Progenitor cell of endocrine pancreas (in vitro differentiated cells): ENCODE measurements at regions not wholly inside any gene's neighbourhood (a gene's known extent, or its start where the extent isn't known, plus 50 kb on each side); places are given as distances from the start of the nearest gene placed in this dataset.

Experiments
- DNase-seq: peaks from one replicate; pipeline ENCODE4 v3.0.0; 2021; ENCODE audit warnings: low spot score; ENCODE audit not compliant: unreplicated experiment
- H3K27ac Mint-ChIP-seq: 2 replicates; pipeline ENCODE4 v1.8.0; 2021; ENCODE audit warnings: mild to moderate bottlenecking, moderate library complexity, mixed read lengths
- H3K27me3 Mint-ChIP-seq: 2 replicates; pipeline ENCODE4 v1.8.0; 2021; ENCODE audit warnings: mixed read lengths
- H3K36me3 Mint-ChIP-seq: 2 replicates; pipeline ENCODE4 v1.8.0; 2022; ENCODE audit warnings: mixed read lengths; ENCODE audit not compliant: insufficient read depth
- H3K4me1 Mint-ChIP-seq: 2 replicates; pipeline ENCODE4 v1.8.0; 2021; ENCODE audit warnings: low read depth, mixed read lengths
- H3K4me3 Mint-ChIP-seq: 2 replicates; pipeline ENCODE4 v1.8.0; 2021; ENCODE audit warnings: low read depth, mild to moderate bottlenecking, moderate library complexity, mixed read lengths
- H3K9me3 Mint-ChIP-seq: 2 replicates; pipeline ENCODE4 v1.8.0; 2021; ENCODE audit warnings: low read depth, mixed read lengths
- CTCF ChIP-seq: fragments of 200-600 bp; sonication (generic); IDR thresholded peaks from one replicate; pipeline ENCODE4 v1.5.0; 2021; ENCODE audit warnings: antibody characterized with exemption, mild to moderate bottlenecking; ENCODE audit not compliant: unreplicated experiment

- H3K36me3 Mint-ChIP-seq = no peaks in the 10 kb centered on the region
- H3K27ac Mint-ChIP-seq = no peak overlapping the region
- DNase-seq = no peak
- H3K9me3 Mint-ChIP-seq = peaks cover 3% of the 10 kb centered on the region
- peaks cover 7% of the 10 kb centered on the region for H3K4me1 Mint-ChIP-seq
- no peak overlapping the region for H3K4me3 Mint-ChIP-seq
- H3K27me3 Mint-ChIP-seq = no peaks in the 10 kb centered on the region
- TF ChIP-seq CTCF = no peak
Measured at GRCh38 chr10:4545062-4545461, 280.9 kb upstream of the AKR1E2 start.

GRCh38 chr10:4543938-4544533 lies 282.0 kb upstream of the AKR1E2 start:
- DNase-seq = no peak
- H3K36me3 Mint-ChIP-seq = no peaks in the 10 kb centered on the region
- TF ChIP-seq CTCF = no peak
- H3K9me3 Mint-ChIP-seq = peaks cover 5% of the 10 kb centered on the region
- H3K27me3 Mint-ChIP-seq = no peaks in the 10 kb centered on the region
- no peak overlapping the region for H3K4me3 Mint-ChIP-seq
- no peak overlapping the region for H3K27ac Mint-ChIP-seq
- peaks cover 7% of the 10 kb centered on the region for H3K4me1 Mint-ChIP-seq

- Mint-ChIP-seq H3K9me3 (peaks cover 19% of the 10 kb centered on the region), H3K36me3 (no peaks in the 10 kb centered on the region), H3K4me3 (no peak overlapping the region), H3K4me1 (peaks cover 1% of the 10 kb centered on the region), H3K27ac (no peak overlapping the region), H3K27me3 (no peaks in the 10 kb centered on the region)
- no peak for DNase-seq
- no peak for TF ChIP-seq CTCF
Measured at GRCh38 chr10:4541292-4541691, 284.7 kb upstream of the AKR1E2 start.

- no peaks in the 10 kb centered on the region for H3K36me3 Mint-ChIP-seq
- peaks cover 23% of the 10 kb centered on the region for H3K9me3 Mint-ChIP-seq
- no peak overlapping the region for H3K27ac Mint-ChIP-seq
- H3K4me3 Mint-ChIP-seq = no peak overlapping the region
- no peaks in the 10 kb centered on the region for H3K27me3 Mint-ChIP-seq
- no peak for DNase-seq
- TF ChIP-seq CTCF = no peak
- H3K4me1 Mint-ChIP-seq = no peaks in the 10 kb centered on the region
Measured at GRCh38 chr10:4538016-4538415, 288.0 kb upstream of the AKR1E2 start.

GRCh38 chr10:4535521-4535920 lies 290.5 kb upstream of the AKR1E2 start:
- Mint-ChIP-seq H3K4me1 (no peaks in the 10 kb centered on the region), H3K9me3 (peaks cover 23% of the 10 kb centered on the region), H3K27me3 (no peaks in the 10 kb centered on the region), H3K36me3 (no peaks in the 10 kb centered on the region), H3K4me3 (no peak overlapping the region), H3K27ac (no peak overlapping the region)
- no peak for DNase-seq
- no peak for TF ChIP-seq CTCF
